Fibroblast of the aortic adventitia (primary cell): ENCODE measurements at regions not wholly inside any gene's neighbourhood (a gene's known extent, or its start where the extent isn't known, plus 50 kb on each side); places are given as distances from the start of the nearest gene placed in this dataset. TPM values are rescaled to one million over a fixed set of nuclear protein-coding genes. Genes with fewer than 3 reads are reported as not detected.

Source experiments
- DNase-seq: peaks from one replicate; pipeline ENCODE4 v3.0.0-alpha.2; 2010; ENCODE audit warnings: low read depth
- H3K4me3 ChIP-seq: 2 replicates; pipeline ENCODE4 v1.5.1; 2011; ENCODE audit warnings: low read depth, mild to moderate bottlenecking, control low read depth, low read length, moderate library complexity
- small RNA-seq: library from RNA; depleted of rRNA; stranded (forward); fragments of <200 nt; gene quantifications from one replicate; pipeline ENCODE3, GENCODE V24; 2012
- TF ChIP-seq, protein P1 (sequence below): IDR thresholded peaks from 2 replicates; pipeline ENCODE4 v1.5.1; 2011; ENCODE audit warnings: mild to moderate bottlenecking, low read length, control low read depth, inconsistent platforms; ENCODE audit not compliant: insufficient read depth

GRCh38 chr19:34120141-34120540, 52.2 kb upstream of the LSM14A start:
- TF ChIP-seq, protein P1, sequence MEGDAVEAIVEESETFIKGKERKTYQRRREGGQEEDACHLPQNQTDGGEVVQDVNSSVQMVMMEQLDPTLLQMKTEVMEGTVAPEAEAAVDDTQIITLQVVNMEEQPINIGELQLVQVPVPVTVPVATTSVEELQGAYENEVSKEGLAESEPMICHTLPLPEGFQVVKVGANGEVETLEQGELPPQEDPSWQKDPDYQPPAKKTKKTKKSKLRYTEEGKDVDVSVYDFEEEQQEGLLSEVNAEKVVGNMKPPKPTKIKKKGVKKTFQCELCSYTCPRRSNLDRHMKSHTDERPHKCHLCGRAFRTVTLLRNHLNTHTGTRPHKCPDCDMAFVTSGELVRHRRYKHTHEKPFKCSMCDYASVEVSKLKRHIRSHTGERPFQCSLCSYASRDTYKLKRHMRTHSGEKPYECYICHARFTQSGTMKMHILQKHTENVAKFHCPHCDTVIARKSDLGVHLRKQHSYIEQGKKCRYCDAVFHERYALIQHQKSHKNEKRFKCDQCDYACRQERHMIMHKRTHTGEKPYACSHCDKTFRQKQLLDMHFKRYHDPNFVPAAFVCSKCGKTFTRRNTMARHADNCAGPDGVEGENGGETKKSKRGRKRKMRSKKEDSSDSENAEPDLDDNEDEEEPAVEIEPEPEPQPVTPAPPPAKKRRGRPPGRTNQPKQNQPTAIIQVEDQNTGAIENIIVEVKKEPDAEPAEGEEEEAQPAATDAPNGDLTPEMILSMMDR = no peak
- no peak overlapping the region for H3K4me3 ChIP-seq
- no peak for DNase-seq

DNA sequence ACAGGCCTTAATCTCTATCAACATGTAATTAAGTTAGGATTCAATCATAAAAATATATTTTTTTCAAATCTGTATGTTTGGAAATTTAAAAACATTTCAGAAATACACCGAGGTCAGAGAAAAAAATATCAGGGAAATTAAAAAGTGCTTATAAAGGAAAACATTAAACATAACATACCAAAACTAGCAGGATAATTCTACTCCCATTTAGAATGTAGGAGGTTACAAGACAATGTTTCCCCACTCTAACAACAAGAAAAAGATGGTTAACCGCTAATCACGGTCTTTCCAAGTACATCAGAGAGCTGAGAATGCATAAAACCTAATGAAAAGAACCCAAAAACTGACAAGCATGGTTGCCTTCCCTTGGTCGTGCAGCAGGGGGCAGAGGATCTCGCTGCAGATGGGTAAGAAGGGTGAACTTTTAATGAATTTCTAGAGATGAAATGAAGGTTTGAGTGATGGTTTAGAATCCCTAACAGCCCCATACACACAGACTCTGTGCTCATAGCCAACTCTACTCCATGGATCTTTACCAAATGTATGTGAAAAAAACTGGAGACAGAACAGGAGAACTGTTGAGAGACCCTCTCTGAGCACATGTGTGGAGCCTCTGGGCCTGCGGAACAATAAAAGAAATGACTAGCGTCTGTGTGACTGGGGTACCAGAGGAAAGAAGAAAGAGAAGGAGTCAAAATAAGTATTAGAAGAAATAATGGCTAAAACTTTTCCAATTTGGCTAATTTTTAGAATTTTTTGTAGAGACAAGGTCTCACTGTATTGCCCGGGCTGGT, 51.3 kb upstream of the LSM14A start:
- H3K4me3 ChIP-seq = no peak overlapping the region
- DNase-seq = peak; percentile 60
- TF ChIP-seq, protein P1 = peak; percentile 93

Small RNA genes lying in the stretch of these regions (small RNA-seq; reads per million reads assigned to genes)
- not detected for gene RN7SL150P
- not detected for gene RPS4XP23
